Fibroblast of upper back skin (primary cell): ENCODE measurements at regions not wholly inside any gene's neighbourhood (a gene's known extent, or its start where the extent isn't known, plus 50 kb on each side); places are given as distances from the start of the nearest gene placed in this dataset.
"Not testable (repeated sequence)": the region's sequence is repeated elsewhere in the genome, so short reads cannot be mapped to it uniquely, and the experiment has no call there.

Experiments
- DNase-seq: peaks from one replicate; pipeline ENCODE4 v3.0.0-alpha.2; 2013

- DNase-seq: no peak
Observed at GRCh38 chr14:84262932-84263331, 1267.0 kb upstream of the FLRT2 start.

- peak; percentile 17 for DNase-seq
Observed at GRCh38 chr14:84272290-84272721, 1257.6 kb upstream of the FLRT2 start.

DNA sequence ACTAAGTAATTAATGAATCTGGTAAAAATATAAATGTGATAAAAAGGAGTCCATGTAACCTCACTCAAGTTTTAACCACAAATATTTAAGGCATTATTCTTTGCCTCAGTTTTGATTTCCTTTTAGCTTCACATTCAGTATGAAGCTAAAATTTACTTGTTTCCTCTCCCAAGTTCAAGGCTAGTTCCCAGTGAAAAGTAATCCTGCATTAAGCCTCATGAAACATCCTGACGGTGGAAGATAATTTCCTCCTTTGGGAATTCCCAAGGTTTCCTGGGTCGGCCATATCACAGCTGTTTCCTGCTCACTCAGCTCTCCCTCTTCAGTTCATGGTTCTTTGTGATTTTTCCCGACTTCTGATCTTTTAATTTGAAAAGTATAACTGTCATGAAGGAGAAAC, 1256.8 kb upstream of the FLRT2 start:
- peak; percentile 15 for DNase-seq

GRCh38 chr14:84282618-84283017, 1247.3 kb upstream of the FLRT2 start:
- DNase-seq: no peak

- no peak for DNase-seq
Observed at GRCh38 chr14:84288781-84289180, 1241.2 kb upstream of the FLRT2 start.

GRCh38 chr14:84298663-84299195, 1231.2 kb upstream of the FLRT2 start:
- DNase-seq: no peak

- no peak for DNase-seq
Observed at GRCh38 chr14:84303140-84303539, 1226.8 kb upstream of the FLRT2 start.

DNA sequence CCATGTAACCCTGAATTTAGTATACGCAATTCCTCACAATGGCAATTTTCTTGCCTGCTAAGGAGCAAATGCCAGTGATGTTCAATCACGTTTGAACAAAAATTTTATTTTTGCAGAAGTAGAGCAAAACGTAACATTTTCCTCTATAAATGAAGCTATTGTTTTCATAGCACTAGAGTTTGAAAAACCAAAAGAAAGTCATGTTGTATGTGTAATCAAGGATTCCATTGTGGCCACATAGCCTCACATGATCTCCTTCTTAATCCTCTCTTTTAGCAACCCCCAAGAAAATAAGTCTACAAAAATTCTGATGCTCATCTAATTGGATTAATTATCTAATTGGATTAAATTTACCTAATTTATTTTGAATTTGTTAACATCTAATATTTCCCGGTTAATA, 1217.4 kb upstream of the FLRT2 start:
- no peak for DNase-seq

DNA sequence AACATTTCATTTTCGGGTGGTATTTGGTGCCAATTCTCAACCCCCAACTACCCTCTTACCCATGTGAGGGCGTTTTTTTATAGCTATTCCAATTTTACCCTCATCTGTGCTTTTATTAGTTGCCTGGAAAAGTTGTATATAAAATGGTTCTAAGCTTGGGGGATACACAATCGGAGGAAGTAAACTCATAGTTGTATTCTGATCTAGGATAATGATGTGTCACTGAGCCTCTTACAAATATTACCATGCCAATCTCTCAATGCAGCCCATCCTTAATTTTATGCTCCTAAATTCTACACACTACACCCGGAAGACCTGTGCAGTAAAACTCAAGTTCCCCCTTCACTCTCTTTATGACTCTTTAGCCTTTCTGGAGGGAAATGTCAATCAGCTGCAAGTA, 1206.5 kb upstream of the FLRT2 start:
- DNase-seq: no peak

- peak; percentile 62 for DNase-seq
Observed at GRCh38 chr14:84323978-84324377, 1206.0 kb upstream of the FLRT2 start.

GRCh38 chr14:84336433-84336832, 1193.5 kb upstream of the FLRT2 start:
- no peak for DNase-seq

GRCh38 chr14:84340938-84341337, 1189.0 kb upstream of the FLRT2 start:
- peak; percentile 76 for DNase-seq

DNA sequence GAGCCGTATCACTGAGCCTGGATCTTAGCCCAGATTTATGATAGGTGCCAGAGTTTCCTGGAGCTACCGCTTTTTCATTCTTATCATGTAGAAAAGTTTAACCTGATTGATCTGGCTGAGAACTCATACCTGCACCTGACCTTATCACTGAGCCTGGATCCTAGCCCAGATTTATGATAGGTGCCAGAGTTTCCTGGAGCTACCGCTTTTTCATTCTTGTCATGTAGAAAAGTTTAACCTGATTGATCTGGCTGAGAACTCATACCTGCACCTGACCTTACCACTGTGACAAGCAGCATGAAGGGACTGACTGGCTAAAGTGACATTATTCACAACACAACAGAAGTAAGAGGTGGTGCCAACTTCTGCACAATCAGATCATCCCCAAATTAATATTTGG, 1188.1 kb upstream of the FLRT2 start:
- DNase-seq: not testable (repeated sequence)

GRCh38 chr14:84343656-84344055, 1186.3 kb upstream of the FLRT2 start:
- DNase-seq: peak; percentile 75

- DNase-seq: peak; percentile 55
Observed at GRCh38 chr14:84351646-84352045, 1178.3 kb upstream of the FLRT2 start.

DNA sequence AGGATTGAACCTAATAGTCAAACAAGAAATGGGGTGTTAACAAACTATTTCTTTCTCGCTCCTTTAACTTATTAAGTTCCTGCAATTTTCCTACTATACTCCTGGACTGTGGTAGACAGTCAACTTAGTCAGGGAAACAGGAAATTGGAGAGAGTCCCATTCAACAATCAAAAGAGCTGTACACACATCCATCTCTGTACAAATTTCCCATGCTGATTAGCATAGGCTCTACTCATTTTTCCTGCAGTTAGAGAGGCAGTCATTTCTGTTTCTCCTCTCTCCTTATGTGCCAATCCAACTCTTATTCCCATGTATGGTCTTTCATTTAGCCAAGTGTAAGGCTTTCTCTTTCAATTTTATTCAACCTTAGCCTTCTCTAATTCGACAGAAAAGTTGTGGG, 1168.5 kb upstream of the FLRT2 start:
- DNase-seq: no peak

DNA sequence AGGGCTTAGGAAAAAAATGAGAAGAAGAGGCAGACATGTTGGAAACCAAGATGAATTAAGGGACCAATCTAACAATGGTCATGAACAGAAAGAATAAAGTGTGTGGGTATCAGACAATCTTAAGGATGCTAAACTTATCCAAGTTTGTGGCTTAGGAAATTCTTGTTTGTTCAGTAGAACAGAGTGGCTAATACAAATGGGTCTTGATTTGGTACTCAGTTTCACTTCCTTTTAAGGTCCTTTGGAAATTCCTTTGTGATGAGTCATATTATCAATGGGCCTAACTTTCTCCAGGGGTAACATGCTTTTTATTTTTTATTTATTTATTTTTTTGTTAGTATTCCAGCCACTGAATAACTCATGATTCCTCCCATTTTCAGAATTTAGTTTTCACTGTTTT, 1154.7 kb upstream of the FLRT2 start:
- DNase-seq: peak; percentile 54

DNA sequence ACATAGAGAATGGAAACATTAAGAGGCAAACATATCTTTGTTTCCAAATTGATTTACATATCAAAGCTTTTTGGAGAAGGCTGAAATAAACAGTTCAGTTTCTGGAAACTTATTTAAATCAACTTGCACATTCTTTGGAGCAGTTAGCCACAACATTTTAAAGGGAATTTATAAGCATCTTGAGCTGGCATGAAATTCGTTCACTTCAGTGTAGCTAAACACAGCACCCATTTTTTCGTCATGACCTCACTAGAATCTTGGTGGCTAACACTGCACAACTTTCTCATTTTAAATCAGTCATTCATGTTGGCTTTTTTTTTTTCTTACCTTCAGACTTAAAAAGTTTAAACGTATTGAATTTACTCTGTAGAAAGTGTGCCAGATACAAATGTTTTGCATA, 1139.9 kb upstream of the FLRT2 start:
- DNase-seq: no peak

DNA sequence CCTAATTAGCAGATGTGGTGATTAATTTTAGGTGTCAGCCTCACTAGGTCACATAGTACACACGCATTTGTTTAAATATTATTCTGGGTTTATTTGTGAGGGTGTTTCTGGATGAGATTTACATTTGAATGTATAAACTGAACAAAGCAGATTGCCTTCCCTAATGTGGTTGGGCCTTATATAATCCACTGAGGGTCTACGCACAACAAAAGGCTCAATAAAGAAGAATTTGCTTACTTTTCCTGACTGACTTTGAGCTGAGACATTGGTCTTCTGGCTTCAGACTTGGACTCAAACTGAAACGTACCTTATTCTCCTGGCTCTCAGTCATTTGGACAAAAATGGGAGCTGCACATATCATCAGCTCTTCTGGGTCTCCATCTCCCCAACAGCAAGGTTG, 1132.3 kb upstream of the FLRT2 start:
- DNase-seq: no peak

GRCh38 chr14:84399296-84399910, 1130.5 kb upstream of the FLRT2 start:
- no peak for DNase-seq

DNA sequence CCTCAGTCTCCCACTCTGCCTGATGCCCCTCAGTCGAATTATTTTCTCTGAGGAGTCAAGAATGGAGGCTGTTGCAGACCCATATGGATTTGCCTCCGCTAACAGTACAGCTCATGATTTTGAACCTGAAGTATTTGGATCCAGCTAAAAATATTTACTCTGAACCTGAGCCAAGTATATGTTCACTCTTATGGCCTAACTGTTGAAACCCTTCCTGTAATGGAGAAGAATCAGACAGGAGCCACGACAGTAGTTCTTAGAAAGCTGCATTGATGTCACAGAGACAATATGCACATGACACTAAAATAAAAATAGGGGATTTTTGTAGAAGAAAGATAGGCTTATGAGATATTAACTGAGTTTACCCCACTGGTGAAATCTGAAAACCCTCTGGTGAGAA, 1128.3 kb upstream of the FLRT2 start:
- DNase-seq: no peak

DNA sequence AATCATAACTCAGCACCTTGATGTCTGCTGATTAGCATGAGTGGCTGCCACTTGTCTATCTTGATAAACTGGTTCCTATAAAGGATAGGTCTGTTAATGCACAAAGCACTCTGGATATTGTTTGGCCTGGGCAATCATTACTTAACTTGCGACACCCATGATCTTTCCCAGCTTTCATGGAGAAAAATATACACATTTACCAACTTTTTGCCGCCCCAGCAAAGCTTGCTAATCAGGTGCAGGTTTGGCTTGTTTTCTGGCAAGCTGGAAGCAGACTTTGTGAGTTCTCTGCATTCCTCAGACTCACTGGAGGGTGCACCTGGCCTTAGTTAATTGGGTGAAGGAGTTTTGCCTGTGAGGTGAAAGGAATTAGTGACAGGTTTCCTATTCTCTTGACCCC, 1126.4 kb upstream of the FLRT2 start:
- DNase-seq: no peak

DNA sequence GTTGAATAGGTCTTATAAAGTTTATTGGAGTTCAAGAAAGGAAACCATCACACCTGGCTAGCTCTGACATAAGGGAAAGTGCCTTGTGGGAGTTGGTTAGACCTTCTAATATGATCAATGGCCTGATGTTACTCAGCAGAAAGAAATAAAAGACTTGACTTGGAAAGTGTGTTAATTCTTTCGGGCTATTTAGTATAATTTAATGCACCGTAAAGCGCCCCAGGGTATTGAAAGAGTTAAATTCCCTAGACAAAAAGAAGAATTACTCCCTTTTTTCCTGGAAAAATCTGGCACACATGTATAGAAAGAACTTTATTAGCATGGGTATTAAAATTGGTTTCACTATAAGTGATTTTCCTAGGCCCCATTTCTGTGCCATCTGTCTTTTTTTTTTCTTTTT, 1125.7 kb upstream of the FLRT2 start:
- DNase-seq: no peak

GRCh38 chr14:84409435-84409834, 1120.5 kb upstream of the FLRT2 start:
- peak; percentile 51 for DNase-seq

DNA sequence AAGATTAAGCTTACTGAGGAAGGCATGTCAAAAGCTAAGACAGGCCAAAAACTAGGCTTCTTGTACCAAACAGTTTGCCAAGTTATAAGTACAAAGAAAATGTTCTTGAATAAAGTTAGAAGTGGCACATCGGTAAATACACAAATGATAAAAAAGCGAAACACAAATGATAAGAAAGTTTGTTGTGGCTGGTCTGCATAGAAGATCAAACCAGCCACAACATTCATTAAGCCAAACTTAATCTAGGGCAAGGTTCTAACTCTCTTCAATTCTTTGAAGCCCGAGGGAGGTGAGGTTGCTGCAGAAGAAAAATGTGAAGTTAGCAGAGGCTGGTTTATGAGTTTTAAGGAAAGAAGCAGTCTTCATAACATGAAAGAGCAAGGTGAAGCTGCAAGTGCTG, 1119.6 kb upstream of the FLRT2 start:
- DNase-seq: no peak
